ENCODE measurements at regions not wholly inside any gene's neighbourhood (a gene's known extent, or its start where the extent isn't known, plus 50 kb on each side); places are given as distances from the start of the nearest gene placed in this dataset.

DNA sequence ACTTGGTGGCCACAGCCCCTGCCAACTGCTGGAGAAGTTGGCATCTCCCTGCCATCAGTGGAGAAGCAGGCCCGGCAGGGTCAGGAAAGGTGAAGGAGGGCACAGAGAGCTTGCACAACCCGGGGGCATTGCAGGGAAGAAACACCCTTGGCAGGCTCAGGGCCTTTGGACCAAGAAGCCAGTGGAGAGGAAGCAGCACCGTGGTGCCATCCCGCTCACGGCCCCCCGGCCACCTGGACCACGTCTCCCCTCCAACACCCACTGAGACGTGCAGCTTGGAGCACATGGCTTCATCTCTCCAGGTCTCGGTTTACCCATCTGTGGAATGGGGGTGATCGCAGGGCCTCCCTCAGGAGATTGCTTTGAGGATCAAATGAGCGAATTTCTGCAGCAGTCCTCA is 158.1 kb downstream of the RBFOX3 start:
- H3K4me3 ChIP-seq (ENCODE audit: low read depth, low read length): no peak overlapping the region
- TF ChIP-seq, protein P1, sequence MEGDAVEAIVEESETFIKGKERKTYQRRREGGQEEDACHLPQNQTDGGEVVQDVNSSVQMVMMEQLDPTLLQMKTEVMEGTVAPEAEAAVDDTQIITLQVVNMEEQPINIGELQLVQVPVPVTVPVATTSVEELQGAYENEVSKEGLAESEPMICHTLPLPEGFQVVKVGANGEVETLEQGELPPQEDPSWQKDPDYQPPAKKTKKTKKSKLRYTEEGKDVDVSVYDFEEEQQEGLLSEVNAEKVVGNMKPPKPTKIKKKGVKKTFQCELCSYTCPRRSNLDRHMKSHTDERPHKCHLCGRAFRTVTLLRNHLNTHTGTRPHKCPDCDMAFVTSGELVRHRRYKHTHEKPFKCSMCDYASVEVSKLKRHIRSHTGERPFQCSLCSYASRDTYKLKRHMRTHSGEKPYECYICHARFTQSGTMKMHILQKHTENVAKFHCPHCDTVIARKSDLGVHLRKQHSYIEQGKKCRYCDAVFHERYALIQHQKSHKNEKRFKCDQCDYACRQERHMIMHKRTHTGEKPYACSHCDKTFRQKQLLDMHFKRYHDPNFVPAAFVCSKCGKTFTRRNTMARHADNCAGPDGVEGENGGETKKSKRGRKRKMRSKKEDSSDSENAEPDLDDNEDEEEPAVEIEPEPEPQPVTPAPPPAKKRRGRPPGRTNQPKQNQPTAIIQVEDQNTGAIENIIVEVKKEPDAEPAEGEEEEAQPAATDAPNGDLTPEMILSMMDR (IDR thresholded peaks at IDR 0.05; ENCODE audit: insufficient read depth, low read length): no peak
- no peak for DNase-seq (ENCODE audit: low read depth)

DNA sequence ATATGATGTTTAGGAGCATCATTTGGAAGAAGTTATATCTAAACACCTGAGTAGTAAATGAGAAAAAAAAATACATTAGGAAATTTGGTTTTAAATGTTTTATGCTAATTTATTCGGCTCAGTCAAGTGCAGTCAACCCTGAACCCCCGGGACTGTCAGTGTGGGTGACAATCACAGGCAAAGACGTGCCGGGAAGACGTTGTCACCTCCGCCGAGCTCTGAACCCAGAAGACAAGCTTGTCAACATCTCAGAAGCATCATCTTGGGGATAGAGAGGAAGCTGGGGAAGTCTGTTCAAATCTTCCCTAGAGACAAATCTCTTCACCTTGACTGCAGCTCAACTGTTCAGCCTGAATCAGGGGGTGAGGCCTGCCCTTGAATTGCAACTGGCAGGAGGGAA is 159.7 kb downstream of the RBFOX3 start:
- TF ChIP-seq, protein P1 (IDR thresholded peaks at IDR 0.05; ENCODE audit: insufficient read depth, low read length): no peak
- DNase-seq (ENCODE audit: low read depth): no peak
- H3K4me3 ChIP-seq (ENCODE audit: low read depth, low read length): no peak overlapping the region

DNA sequence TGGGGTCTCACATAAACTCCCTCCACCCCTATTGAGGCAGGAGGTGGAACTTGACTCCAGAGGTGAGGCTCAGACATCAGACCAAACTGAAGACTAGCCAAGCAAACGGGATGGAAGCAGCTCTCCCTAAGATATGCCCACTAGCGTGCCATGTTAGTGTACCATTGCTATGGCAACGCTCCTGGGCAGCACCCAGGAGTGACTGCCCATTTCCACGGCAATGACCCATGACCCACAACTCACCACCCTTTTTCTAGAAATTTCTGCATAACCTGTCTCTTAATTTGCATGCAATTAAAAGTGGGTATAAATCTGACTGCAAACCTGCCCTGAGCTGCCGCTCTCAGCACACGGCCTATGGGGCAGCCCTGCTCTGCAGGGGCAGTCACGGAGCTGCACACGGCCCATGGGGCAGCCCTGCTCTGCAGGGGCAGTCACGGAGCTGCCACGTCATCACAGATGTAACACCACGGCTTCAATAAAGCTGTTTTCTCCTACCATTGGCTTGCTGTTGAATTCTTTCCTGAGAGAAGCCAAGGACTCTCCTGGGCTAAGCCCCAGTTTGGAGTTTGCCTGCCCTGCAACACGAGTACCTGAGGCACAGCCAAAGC is 164.3 kb downstream of the RBFOX3 start:
- TF ChIP-seq, protein P1 (IDR thresholded peaks at IDR 0.05; ENCODE audit: insufficient read depth, low read length): no peak
- DNase-seq (ENCODE audit: low read depth): no peak
- H3K4me3 ChIP-seq (ENCODE audit: low read depth, low read length): no peak overlapping the region

DNA sequence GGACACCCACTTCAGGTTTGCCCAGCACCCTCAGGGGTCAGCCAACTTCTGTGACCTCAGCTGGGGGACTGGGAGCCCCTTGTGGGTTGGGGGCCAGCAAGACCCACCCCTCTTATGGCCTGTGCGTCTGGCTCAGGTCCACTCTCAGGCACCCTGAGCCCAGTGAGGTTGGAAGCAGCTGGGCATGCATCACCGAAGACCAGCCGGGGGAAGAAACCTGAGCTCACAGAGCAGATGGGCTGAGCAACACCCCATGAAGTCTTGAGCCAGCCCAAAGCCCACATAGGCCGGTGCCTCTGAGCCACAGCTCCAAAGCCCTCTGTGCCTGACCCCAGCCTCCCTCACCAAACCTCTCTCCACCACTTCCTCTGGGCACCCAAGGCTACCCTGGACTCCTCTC is 166.7 kb downstream of the RBFOX3 start:
- no peak for DNase-seq (ENCODE audit: low read depth)
- H3K4me3 ChIP-seq (ENCODE audit: low read depth, low read length): no peak overlapping the region
- TF ChIP-seq, protein P1 (IDR thresholded peaks at IDR 0.05; ENCODE audit: insufficient read depth, low read length): no peak

DNA sequence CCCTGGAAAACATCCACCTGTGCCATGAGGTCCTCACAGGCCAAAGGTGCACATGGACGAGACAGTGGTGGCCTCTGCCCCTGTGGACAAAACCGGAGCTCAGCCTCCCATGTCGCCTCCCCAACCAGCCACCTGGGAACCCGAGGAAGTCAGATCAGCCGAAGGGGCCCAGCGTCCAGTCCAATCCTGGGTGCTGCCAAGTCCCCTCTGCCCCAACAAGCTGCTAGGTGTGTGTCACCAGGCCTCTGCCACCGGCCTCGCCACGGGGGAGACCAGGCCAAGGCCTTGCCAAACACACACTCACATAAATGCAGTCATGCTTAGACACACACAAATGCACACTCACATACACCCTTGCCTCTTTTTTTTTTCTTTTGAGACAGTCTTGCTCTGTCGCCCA is 167.8 kb downstream of the RBFOX3 start:
- no peak overlapping the region for H3K4me3 ChIP-seq (ENCODE audit: low read depth, low read length)
- TF ChIP-seq, protein P1 (IDR thresholded peaks at IDR 0.05; ENCODE audit: insufficient read depth, low read length): no peak
- no peak for DNase-seq (ENCODE audit: low read depth)

DNA sequence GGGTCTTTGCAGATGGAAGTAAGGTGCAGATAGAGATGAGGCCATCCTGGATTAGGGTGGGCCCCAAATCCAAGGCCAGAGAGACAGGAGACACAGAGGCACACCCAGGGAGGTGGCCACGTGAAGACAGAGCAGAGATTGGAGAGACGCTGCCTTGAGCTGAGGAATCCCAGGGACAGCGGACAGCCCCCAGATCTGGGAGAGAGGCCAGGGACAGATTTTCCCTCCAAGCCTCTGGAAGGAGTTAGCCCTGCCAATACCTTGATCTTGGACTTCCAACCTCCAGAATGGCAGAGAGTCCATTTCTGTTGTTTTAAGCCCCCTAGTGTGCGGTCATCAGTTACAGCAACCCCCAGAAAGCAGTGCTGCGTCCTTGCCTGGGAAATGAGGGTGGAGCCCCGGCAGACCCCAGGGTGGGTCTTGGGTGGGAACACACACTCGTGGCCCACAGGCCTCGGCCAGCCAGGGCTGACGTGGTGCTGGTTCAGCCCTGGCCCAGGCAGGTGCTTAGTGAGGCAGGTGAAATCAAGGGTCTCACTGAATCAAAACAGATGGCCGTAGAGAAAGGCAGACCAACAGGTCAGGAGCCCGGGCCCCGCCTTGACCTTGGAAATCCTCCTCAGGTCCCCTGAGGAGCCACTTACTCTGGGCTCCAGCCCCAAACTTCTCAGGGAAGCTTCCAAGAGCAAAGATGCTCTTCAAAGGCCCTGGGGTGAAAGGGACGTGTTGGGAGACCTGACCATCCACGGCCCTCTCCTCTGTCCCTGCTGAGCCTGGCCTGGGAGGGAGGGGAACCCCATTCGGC is 169.3 kb downstream of the RBFOX3 start:
- TF ChIP-seq, protein P1 (IDR thresholded peaks at IDR 0.05; ENCODE audit: insufficient read depth, low read length): no peak
- no peak overlapping the region for H3K4me3 ChIP-seq (ENCODE audit: low read depth, low read length)
- no peak for DNase-seq (ENCODE audit: low read depth)

All from fibroblast of the aortic adventitia (primary cell).